NCI-H1105 treated with DMSO at 0.1 percent for 48 hours (cell line): ENCODE measurements at regions not wholly inside any gene's neighbourhood (a gene's known extent, or its start where the extent isn't known, plus 50 kb on each side); places are given as distances from the start of the nearest gene placed in this dataset.
A peak's percentile ranks its signal among the peaks of the same experiment; 100 is the strongest.

Experiments used
- DNase-seq: peaks from one replicate; lab custom pipeline; 2025; lab: John Stamatoyannopoulos, UW

- no peak for DNase-seq
Measured at GRCh38 chr2:198405311-198405710, 600.9 kb downstream of the PLCL1 start.

DNA sequence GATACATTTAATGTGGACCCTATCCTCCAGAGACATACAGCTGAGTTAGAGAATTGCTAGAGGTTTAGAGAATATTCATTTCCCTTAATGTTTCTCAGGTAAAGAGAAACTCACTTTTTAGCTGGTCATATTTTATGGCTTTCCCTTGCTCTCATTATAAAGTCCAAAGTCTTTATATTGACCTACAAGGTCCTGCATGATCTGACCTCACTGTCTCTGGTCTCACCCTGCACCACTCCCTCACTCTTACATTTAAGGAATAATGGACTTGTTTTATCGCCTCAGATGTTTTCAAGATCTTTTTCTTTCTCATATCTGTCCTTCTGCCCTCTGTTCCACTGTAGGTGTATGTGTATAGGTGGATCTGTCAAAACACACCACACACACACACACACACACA, 597.3 kb downstream of the PLCL1 start:
- no peak for DNase-seq

DNA sequence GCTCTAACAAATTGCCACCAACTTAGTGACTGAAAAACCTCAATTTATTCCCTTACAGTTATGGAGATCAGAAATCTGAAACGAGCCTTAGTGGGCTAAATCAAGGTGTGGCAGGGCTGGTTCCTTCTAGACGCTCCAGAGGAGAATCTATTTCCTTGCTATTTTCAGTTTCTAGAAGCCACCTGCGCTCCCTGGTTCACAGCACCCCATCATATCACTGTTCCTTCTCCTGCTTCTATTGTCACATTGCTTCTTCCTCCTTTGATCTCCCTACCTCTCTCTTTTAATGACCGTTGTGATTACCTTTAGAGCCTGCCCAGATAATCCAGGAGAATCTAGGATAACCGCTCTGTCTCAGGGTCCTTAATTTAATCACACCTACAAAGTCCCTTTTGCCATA, 596.6 kb downstream of the PLCL1 start:
- DNase-seq: no peak

DNA sequence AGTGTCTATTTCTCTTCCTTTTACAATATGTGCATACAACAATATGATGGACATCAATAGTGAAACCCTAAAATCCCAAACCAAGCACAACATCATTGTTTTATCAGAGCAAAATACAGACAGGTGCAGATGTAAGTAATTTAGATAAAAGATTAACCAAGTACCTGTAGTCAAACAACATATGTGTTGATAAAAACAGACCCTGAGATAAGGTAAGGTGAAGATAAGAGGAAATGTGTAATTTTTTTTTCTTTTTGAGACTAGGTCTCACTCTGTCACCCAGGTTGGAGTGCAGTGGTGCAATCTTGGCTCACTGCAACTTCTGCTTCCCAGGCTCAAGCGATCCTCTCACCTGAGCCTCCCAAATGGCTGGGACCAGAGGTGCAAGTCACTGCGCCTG, 589.8 kb downstream of the PLCL1 start:
- DNase-seq: no peak

DNA sequence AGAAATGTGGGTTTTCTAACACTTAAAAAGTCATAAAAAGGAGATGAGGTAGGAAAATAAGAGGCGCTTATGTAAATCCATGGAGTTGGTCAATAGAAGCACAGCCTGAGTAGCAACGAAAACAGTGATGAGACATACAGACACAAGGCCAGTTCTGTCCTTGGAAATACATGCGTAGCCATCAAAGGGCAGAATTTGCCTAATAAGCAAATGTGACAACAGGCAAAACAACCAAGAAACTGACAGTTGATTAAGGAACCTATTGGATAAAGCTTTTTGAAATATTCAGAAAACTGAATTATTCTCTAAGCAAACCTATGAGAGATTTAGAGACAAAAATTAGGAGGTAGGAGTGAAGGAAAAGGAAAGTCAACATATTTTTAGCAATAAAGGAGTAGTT, 586.3 kb downstream of the PLCL1 start:
- DNase-seq: no peak

- DNase-seq: no peak
Measured at GRCh38 chr2:198387677-198388076, 583.3 kb downstream of the PLCL1 start.

DNA sequence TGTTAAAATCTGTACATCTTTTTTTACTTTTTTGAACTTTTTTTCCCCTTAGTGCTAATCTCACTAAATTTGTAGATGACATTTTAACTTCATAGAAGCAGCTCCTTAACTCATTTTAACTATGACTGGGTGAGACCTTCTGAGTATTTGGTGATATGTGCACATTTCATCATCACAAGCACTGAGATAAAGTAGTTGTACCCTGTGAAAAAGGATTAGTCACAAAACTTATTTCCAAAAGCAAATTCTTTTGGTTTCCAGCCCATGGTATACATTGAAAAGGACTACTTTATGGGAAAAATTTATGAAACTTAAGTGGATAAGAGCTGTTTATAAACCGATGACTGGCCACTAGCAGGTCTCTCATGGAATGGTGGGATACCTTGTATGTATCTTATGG, 581.5 kb downstream of the PLCL1 start:
- DNase-seq: no peak

- DNase-seq: no peak
Measured at GRCh38 chr2:198385326-198385725, 580.9 kb downstream of the PLCL1 start.

GRCh38 chr2:198383392-198383791, 579.0 kb downstream of the PLCL1 start:
- DNase-seq: no peak

- DNase-seq: no peak
Measured at GRCh38 chr2:198382811-198383210, 578.4 kb downstream of the PLCL1 start.

DNA sequence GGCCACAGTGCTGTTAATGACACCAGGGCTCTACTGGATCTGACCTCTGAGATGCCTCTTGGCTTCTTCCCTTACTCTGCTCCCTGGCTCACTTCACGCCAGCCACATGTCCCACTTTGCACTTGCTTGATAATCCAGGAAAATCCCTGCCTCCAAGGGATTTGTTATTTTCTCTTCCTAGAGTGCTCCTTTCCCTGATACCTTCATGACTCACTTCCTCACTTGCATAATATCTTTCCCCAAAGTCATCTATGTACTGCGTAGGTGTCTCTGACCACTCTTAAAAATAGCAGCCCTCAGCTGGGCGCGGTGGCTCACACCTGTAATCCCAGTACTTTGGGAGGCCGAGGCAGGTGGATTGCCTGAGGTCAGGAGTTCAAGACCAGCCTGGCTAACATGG, 572.3 kb downstream of the PLCL1 start:
- DNase-seq: no peak

GRCh38 chr2:198375083-198375410, 570.7 kb downstream of the PLCL1 start:
- DNase-seq: no peak

DNA sequence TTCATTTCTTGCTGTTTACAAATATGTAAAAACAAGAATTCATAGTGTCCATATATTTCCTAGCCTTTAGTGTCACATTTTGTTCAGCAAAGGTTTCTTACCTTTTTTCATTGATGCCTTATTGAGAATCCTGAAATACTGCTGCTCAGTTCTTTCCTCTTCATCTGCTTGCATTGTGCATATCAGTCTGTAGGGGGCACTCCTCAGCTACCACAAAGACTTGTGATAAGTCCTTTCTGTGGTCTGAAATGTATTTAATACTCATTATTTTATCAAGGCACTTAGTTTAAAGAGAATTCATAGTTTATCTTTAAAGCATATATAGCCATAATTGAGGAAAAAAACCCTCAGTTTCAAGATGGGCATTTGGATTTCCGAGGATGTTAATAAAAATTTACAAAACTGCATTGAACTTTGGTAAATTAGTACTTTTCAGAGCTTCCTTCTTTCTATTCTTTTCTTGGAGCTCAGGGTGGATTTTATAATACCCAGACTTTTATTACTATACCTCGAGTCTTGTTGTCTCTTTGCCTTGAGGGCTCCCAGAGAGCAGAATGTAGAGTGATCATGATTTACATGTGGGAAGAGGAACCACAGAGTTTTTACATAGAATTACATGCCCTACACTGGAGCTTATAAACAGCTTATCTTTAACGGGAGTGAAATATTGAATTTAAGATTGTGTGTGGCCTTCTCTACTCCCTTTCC, 570.1 kb downstream of the PLCL1 start:
- peak; percentile 28 for DNase-seq

GRCh38 chr2:198371921-198372543, 567.6 kb downstream of the PLCL1 start:
- no peak for DNase-seq

DNA sequence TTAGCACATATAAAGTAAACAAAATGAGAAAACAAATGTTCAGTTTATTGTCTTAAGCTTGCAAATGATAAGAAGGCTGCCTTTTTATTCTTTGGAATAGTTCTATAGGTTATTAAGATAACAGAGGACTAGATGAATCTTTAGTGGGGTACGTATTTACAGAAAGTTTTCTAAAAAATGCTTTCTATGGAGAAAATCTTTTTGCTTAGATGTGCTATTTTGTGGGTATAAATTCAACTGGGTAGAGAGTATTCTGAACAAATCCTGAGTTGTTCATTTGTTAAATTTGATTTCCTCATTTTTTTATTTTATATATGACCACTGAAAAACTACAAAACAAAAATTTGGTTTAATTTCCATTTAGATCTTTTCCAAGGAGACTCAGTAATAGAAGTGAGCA, 566.9 kb downstream of the PLCL1 start:
- DNase-seq: no peak

- no peak for DNase-seq
Measured at GRCh38 chr2:198368089-198368488, 563.7 kb downstream of the PLCL1 start.

GRCh38 chr2:198362740-198363139, 558.3 kb downstream of the PLCL1 start:
- no peak for DNase-seq

DNA sequence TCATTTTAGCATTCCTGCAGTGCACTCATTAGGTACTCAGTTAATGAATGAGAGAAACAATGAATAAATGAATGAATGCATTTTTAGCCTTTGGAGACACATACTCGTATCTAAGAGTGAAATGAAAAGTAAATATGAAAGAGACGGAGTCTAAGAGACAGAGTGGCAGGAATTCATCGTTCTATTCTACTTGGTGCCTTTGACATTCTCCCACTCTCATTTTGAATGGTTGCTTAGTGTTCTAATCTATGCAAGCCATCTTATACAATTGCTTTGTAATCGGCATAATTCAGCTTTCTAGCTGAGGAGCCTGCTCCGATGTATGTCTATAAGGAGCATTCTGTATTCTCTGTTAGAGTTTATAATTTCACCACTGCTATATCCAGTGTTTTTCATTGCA, 554.9 kb downstream of the PLCL1 start:
- no peak for DNase-seq

DNA sequence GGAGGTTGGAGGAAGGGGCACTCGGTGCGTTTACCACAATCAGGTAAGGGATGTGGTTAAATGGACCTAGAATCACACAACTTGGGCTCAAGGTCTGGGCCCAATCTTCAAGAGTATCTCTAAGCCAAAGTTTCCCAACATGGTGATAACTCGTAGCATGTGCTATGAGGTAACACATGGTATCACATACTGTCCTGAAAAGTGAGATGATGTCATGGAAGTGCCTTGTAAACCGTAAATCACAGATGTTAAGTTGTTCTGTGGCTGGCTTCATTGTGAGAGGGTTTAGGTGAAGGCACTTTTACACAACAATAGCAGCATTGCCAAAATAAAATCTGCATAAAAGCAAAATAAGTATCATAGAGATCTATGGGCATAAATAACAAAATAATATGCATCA, 551.8 kb downstream of the PLCL1 start:
- no peak for DNase-seq

DNA sequence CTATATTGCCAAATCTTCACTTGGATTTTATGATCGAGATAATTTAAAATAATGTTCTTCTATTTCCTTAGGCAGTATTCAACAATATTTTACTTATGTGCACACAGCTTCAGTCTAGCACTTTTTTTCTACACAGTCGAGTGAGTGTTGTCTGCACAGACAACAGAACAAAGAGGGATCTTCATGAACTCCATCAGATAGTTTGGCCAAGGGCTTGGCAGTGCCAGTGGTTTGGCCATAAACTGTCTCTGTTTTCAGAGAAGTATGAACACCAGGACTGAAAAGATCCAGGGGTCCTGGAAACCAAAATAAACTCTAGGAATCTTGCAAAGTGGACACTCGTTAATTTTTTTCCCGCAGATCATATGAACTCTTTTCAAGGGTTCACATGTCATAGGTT, 547.3 kb downstream of the PLCL1 start:
- no peak for DNase-seq

DNA sequence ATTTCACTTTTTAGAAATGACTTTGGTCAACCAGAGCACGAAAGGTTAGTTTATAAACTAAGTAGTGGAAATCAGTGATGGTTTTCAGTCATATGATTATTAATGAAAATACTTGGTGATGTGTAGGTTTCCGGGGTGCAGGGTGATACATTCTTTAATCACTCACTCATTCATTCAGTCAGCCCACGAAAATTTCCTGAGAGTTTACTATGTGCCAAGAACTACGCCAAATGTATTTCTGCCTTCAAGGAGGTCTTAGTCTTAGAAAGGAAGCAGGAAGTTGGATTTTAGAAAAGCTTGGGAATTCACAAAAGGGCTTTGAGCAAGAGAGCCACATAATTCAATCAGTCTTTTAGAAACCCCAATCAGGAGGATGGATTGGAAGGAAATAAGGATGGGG, 543.6 kb downstream of the PLCL1 start:
- DNase-seq: no peak

DNA sequence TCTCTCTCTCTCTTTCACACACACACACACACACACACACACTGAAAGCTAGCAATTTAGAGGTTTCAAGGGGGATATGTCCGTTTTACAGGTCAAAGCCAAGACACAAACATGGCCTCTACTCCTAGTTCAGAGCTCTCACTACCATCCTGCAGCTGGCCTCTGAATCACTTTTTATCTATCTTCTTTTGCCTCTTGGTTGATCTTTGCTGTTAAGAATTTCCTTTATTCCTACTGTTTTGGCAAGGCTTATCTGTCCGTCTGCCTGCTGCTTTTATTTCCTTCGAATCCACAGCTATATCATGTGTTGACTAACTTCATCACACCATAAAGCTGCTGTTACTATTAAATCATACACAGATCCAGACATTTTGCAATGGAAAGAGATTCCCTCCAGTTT, 543.0 kb downstream of the PLCL1 start:
- no peak for DNase-seq

GRCh38 chr2:198343471-198343870, 539.1 kb downstream of the PLCL1 start:
- no peak for DNase-seq

GRCh38 chr2:198340846-198341245, 536.5 kb downstream of the PLCL1 start:
- DNase-seq: no peak
